H1 (cell line): ENCODE measurements at regions not wholly inside any gene's neighbourhood (a gene's known extent, or its start where the extent isn't known, plus 50 kb on each side); places are given as distances from the start of the nearest gene placed in this dataset.

Source experiments
- SIX5 ChIP-seq: IDR thresholded peaks from 2 replicates; pipeline ENCODE4 v1.6.1; 2011; ENCODE audit warnings: mild to moderate bottlenecking, low read depth, low read length

DNA sequence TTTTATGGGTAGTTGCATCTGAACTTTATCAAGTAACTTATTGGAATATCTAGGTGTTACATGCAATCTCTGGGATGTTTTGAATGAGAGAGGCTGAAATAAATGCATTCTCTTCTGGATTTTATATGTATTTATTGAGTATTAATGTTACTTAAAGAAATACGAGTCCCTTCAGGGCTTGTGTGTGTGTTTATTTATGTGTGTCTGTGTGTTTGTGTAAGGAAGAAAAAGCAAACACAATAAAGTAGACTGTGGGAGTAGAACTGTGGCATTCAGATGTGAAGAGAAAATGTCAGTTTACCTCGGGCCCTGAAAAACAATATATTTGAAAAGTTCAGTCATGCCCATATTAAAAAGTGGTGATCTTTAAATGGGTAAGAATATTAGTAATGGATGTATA is 250.5 kb downstream of the RPL10L start (continued):
- no peak for TF ChIP-seq SIX5
- TF ChIP-seq, all 59 proteins: peak for 0
